ENCODE measurements at regions not wholly inside any gene's neighbourhood (a gene's known extent, or its start where the extent isn't known, plus 50 kb on each side); places are given as distances from the start of the nearest gene placed in this dataset.

DNA sequence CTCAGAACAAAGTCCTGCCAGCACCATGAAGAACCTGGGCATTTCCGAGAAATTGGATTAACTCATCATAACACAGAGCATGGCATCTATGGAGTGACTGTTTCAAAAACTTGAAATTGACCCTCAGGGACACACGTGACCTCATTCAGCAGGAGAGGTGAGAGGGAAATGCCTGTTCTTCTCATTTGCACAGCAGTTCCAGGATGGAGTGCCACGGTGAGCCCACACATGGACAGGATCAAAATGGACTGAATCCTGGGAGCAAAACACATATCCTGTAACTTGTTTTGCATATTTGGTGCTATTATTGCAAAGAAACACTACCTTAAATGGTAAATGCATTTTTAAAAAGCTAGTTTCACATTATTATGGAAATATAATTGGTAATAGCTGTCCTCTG, 256.1 kb upstream of the IRX2 start:
- DNase-seq = no peak

DNA sequence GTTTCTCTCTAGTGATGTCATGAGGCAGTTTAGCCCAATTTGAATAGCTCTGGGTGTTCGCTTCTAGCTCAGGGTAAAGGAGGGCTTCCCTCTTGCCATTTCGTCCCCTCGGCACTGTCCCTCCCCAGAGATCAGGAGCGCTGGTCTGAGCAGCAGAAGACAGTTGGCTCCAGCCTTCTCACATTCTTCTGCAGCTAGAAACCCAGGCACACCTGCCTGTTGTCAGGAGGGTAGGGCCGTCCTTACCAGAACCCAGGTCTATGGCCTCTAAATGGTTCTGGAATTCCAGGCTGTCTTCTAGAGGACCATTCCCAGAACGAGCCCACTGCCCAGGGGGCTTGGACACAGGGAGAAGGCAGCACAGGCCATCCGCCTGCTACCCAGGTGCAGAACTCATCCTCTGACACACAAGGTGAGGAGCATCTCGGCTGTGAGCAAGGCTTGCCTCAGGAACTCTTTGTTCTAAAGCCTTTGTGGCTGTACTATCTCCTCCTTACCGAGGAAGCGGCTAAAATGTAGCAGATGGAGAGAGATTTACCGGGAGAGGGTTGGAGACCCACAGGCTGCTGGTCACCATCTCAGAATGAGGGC, 255.6 kb upstream of the IRX2 start:
- no peak for DNase-seq

DNA sequence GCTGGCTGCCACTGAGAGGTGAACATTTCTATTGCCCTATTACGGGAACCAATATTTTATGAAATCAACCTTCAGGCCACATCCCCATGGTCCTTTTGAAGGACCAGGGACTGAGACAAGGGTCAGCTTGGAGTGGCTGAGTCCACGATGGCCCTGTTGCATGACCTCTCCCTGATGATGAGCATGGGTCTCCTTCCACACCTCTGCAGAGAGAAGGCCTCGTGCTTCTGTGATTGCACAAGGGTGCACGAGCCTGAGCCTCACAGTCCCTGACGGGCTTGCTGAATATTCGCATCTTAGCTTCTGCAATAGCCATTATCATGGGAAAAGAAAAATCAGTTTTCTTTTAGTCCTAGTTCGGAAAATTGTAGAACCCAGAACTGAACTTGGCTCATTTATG, 255.0 kb upstream of the IRX2 start:
- DNase-seq = no peak

DNA sequence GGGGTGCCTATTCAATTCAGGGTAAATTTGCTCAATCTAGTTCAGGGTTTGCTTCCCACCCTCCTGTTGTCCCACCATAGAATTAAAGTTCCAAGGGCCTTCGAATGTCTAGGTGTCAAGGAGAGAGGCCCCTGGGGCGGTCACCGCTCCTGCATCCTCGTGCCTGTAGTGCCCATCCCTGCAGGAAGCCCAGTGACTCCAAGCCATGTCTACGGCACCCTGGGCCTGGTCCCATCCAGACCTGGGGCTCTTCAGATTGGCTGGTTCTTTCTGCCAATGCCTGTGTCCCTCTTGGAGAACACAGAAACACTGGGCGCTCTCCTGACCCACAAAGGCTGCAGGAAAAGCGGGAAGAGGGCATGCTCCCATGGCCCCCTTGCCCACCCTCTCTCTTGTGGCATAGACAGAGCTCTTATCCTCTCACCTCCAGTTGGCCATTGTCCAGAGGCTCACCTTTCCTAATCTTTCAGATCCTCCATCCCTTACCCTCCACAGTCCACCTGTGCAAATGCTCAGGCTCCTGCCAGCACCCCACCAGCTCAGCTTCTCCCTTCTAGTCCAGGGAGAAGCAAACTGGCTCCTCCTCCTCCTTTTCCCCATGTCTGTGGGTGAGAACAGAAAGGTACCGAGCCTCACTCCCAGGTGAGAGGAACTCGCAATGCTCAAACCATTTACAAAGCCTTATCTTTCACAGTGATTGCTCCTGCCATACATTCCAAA, 253.0 kb upstream of the IRX2 start:
- DNase-seq = no peak

DNA sequence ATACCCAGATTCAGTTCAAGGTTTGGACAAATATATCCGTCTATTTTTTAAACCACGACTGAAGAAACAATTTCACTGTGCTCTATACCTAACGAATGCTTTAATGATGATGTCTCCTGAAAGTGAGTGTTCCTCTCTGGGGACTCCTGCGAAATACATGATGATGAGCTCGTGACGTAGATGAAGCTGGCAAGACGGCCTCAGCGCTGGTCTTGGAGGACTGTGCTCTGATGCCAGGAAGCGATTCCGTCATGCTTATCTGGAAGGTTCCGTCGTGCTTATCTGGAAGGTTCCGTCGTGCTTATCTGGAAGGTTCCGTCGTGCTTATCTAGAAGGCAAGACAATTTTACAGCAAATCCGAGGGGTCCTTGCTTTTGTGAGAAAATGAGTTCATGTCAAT, 250.8 kb upstream of the IRX2 start:
- no peak for DNase-seq

DNA sequence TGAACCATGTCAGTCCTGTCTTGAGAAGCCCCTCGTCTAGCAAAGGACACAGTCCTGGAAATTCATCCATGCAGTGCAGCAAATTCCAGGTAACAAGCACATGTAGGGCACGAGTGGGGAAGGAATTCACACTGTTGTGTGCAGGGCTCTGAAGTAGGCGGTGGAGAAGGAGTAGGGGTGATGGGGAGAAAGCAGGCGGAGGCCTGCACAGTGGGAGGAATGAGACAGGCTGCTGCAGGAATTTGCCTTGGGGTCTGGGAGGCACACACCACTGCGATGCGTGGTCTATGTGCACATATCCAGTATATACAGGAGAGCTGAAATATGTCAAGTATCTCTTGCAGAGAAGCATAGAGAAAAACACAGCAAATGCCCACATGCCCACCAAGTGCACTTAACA, 249.2 kb upstream of the IRX2 start:
- DNase-seq = no peak

DNA sequence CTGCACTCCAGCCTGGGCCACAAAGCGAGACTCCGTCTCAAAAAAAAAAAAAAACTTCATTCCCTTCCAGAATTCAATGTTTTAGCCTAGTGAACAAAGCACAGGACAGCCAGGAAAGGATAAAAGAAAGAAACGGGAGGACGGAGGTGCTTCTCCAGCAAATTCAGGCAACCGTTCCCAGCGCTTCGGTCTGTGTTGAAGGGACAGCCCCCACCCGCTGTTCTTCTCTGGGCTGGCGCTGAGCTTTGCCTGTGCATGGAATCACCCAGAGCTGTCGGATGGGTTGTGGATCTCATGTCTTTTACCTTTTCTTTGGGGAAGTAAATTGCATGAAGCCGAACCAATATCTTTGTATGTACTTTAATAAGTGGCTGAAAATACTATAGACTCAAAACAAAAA, 248.4 kb upstream of the IRX2 start:
- no peak for DNase-seq

DNA sequence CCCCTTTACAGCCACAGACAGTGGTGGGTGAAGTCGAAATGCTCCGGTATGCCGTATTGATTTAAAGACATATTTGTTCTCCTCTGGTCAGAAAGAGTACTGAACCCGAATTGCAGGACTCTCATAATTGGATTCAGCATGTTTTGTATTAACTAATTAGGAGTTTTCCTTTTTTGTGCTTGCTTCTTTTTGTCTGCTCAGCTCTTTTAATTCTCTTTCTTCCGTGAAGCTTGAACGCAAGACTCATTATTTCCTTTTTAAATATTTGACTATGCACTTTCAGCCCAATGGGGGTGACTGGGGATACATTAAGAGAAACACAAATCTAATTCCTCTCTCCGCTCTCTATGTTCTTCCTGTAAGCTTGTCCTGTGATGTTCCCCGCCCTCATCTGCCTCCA, 246.6 kb upstream of the IRX2 start:
- DNase-seq = no peak

DNA sequence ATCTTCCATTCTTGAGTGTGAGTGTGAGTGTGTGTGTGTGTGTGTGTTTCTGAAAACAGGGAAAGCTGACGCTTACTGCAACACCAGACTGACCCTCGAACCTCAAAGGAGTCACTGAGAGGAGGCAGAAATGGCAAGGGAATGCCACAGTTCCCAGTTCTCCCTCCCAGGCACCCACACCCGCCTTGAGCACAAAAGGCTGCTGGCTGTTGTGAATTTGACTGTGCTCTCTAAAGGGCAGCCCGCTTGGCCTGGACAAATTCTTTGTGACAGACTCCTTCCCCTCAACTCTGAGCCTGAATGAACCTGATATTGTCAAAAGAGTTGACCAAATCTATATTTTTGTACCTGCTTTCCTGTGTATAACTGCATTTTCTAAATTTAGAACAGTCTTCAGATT, 245.7 kb upstream of the IRX2 start:
- DNase-seq = no peak

DNA sequence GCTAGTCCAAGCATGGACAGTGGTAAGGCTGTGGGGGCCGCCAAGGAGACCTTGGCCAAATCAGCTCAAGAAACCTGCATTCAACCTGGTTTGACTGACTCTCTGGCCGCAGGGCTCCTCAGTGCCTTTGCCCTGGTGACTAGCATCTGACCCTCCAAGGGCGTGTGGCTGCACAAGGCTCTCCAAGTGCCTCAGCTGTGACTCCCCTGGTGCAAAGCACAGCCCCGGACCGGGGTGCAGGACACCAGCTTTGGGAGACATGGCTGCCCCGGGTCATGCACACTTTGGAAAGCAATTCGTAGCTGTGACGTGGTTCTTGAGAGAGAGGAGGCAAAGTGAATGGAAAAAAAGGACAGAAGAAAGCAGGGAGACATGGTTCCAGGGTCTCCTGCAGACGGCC, 245.2 kb upstream of the IRX2 start:
- DNase-seq = no peak

DNA sequence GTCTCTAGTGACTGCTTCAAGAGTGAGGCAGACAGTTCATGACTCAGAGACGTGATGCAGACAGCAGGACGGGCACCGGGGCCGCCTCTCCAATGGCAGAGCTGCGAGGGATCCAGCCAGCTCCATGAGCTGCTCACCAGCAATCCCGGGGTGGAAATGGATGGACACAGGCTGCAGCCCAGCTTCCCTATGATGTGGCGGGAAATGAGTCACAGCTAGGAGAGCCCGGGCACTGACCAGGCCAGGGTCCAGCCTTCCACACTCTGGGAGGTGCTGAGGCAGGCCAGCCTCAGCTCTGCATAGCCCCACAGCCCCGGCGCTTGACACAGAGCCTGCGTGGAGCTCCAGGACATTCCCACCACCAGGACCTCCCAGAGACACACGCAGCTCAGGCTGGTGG, 244.8 kb upstream of the IRX2 start:
- DNase-seq = no peak

DNA sequence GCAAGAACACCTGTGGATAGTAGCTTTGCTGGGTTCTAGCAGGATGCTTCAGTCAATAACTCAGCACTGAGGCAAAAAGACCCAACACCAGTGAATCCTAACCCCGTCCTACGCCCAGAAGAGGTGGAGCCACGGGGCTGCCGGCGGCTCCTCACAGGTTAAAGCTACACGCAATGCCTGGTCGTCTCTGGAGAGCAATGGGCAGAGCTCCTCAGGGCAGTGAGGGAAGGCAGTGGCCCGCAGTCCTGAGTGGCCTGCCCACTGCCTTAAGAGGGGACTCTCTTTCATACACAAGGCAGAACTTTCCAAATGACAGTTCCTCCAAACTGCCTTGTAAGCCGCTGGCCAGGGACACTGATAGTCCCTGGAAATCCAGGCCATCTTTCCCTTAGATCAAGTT, 244.2 kb upstream of the IRX2 start:
- no peak for DNase-seq

DNA sequence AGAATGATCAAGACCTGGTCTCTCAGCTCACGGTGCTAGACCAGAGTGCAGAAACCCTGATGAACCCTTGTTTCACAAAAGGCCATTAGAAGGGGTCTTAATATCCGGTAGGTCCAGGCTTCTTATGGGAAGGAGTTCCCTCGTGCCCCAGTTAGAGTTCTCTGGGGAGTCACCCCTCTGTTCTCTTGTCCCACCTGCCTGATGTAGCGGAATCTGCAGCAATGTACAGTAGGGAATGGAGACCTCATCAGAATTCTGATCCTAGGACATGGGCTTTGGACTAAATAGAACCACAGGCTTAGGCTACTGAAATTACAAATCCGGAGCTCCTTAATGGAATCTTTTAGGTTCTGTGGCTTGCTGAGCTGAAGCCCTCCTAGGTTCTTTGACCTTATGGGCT, 243.6 kb upstream of the IRX2 start:
- no peak for DNase-seq

DNA sequence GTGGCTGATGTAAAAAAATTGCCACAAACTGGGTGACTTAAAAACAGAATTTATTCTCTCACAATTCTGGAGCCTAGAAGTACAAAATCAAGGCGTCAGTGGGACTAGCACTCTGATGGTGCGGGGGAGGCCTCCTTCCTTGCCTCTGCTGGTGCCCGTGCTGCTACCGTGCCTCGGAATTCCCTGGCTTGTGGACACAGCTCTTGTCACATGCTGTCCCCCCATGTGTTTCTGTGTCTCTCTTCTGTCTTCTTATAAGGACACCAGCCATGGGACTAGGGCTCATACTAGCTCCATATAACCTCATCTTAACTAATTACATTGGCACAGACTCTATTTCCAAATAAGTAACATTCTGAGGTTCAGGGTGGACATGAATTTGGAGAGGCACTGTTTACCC, 242.3 kb upstream of the IRX2 start:
- no peak for DNase-seq

DNA sequence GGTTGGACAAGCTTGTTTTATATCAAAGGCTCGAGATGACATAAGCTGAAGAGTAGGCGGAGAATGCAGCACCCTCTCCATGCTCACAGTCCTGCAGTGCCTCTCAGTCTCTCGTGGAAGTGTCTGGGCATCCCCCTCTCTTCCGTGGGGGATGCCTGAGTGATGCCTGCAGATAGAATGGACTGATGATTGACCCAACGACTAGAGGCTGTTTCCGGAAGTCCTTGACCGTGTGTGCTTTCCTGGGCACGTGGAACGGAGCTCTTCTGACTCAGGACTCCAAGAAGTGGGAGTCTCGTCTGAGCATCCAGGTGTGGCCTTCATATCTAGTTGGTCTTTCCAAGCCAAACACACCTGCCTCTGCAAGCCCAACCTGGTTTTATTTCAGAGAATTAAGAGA, 241.8 kb upstream of the IRX2 start:
- no peak for DNase-seq

DNA sequence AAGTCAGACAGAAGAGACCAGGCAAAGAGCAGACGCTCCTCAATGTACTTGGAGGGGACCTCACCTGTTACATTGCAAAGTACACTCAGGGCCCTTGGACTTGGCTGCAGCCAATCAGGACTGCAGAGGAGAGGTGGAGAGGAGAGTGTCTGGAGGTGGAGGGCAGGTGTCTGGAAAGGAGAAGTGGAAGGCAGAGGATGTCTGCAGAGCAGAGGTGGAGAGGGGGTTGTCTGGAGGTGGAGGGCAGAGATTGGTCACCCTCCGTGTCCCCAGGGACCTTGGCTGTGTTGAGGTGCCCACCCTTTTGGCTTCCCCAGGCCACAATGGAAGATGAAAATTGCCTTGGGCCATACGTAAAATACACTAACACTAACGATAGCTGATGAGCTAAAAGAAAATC, 241.3 kb upstream of the IRX2 start:
- DNase-seq = no peak

DNA sequence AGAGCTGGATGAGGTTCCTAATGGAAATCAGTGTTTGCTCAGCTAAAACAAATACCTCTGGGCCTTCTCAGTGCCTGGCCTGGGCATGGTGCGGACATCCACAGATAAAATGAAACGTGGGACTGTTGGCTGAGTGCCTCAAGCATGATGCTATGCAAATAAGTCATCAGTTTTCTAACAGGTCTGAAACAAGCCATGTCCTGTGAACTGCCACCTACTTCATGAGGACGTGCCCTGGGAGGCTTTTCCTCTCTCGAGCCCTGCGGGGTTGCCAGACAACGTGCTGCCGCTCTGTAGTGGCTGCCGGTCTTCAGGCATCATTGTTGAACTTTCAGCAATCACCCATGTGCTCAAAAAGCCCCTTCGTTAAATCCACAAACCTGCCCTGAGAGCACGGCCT, 240.4 kb upstream of the IRX2 start:
- no peak for DNase-seq

DNA sequence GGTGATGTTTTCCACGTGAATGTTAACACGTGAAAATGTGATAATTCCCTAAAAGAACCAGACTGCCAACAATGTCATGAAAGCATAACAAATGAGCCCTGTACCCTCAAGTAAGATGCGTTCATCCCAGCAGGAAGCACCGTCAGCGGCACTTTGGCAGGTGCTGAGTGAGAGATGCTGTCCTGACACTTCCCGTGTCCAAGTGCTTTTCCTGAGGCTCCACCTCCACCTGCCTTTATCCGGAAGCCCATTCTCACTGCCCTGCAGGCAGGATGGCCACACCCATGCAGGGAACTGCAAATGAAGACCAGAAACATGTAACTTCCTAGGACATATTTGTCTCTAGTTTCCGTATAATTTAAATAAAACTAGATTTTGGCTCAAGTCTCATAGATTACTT, 238.0 kb upstream of the IRX2 start:
- DNase-seq = no peak

DNA sequence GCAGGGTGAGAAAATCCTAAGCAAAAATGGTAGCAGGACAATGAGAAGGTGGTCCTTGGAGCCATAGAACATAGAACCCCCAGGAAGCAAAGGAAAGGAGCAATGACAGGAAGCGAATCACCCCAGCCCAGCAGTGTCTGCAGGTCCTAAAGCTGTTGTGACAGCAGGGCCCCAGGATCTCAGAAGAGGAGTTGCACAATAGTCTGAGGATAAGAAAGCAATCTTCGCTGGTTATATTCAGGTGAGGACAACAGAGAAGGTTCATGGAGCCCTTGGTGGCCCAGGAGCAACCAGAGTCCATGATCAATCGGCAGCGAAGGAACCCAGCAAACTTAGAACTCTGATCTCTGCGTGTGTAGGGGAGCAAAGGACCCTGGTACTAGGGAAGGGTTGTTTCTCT, 234.8 kb upstream of the IRX2 start:
- DNase-seq = no peak

DNA sequence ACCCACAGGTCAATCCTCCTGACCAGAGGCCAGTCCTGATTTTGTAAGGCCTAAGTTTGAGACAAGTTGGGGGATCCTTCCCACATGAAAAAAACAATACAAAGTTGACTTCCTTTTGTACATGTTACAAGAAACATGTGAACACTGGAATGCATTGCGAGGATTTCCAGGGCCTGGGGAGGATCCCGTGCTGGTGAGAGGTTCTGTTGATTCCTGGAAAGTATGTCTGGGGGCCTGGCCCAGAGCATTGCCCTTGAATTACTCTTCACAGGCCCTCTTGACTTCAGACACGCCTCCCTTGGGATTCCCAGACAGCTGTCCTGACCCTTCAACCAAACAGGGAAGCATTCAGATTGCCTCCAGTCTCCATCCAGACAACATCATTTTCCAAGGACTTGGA, 234.2 kb upstream of the IRX2 start:
- no peak for DNase-seq

DNA sequence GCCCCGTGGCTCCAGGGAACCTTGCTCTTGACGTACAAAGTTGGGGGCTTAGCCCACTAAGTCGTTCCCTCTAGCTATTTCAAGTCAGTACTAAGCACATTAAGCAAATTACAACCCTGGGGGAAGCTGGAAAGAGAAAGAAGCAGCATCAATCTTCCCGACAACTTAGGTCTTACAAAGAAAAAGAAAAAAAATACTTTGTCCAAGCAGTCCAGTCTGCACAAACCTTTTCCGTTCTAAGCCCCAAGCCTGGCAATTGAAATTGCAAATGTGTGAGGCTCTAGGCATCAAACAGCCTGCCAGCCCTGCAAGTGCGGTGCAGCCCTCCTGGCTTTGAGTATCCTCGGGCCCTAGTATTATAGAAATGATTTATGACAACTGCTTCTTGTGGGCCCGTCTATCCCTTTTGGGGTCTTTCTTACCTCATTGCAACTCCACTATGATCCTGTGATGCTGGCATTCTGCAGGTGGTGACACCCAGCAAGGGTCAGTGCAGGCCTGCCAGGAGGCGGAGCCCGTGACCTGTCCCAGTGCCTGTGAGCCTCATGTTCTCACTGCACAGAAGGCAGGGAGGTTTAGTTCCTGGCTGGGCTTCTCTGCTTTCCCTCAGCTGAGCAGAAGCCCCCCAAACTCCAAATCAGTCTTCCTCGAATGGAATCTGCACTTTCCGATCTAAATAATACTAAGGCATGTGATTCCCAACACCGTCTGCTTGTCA, 232.3 kb upstream of the IRX2 start:
- no peak for DNase-seq

DNA sequence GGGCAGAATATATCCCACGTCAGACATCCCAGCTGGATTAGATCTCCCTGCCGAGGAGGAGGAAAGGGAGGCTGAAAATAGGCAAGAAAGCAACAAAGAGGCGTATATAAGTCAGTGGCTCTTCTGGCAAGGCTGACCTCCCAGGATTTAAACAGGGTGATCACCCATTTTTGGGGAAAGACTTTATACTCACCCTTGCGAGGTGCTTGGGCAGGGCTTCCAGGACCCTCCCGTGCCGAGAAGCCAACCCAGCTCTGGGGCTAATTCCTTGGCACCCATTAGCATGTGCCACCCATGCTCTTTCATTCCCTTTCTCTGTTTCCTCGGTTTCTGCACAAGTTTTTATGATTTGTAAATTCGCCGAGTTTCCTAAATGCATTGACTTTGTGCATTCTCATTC, 230.2 kb upstream of the IRX2 start:
- DNase-seq = no peak

DNA sequence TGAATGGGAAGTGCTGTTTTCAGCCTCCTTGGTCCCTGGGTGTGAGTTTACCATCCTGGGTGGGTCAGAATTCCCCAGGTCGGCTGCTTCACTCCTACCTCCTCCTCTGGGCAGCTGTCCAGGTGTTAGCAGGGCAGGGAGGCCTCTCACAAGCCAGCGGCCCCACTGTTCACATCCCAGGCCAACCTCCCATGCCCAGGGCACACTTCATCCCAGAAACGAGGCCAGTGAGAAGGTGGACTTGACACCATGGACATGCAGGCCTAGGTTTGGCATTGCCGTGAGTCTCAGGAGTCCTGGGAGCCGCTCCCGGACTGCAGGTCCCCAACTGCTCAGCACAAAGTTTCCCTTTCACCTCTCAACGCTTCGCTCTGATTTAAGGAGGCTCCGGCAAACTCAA, 229.6 kb upstream of the IRX2 start:
- DNase-seq = no peak

DNA sequence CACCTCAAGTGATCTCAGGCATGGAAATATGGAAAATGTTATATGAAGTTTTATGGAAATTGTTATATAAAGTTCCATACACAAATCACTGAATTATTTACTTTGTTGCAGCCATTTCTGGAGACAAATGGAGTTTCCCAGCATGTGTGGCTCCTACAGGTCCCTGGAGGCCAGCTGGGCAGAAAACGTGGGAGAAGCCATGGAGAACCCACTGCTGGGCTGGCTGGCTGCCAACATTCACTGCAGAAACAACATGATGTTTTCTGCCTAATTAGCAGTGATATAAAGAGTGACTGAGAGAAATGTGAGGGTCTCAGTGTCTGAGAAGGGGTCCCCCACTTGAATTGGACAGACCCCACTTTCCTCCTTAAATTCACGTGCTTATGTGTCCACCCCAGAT, 208.8 kb upstream of the IRX2 start:
- no peak for DNase-seq
